HG03378 (cell line): ENCODE measurements at regions not wholly inside any gene's neighbourhood (a gene's known extent, or its start where the extent isn't known, plus 50 kb on each side); places are given as distances from the start of the nearest gene placed in this dataset.
"Not testable (repeated sequence)": the region's sequence is repeated elsewhere in the genome, so short reads cannot be mapped to it uniquely, and the experiment has no call there.

Source experiments
- ATAC-seq: cut with Tn5 transposase; IDR thresholded peaks from one replicate; pipeline ENCODE4 v1.9.1; 2021; ENCODE audit warnings: mild to moderate bottlenecking, moderate library complexity; ENCODE audit not compliant: unreplicated experiment

- ATAC-seq = no peak
These were observed 482.7 kb downstream of the SIPA1L2 start for GRCh38 chr1:232147215-232147614.

GRCh38 chr1:232146514-232146913, 483.4 kb downstream of the SIPA1L2 start:
- ATAC-seq = no peak

- ATAC-seq = no peak
These were observed 484.2 kb downstream of the SIPA1L2 start for GRCh38 chr1:232145768-232146167.

GRCh38 chr1:232144696-232145230, 485.2 kb downstream of the SIPA1L2 start:
- no peak for ATAC-seq

- ATAC-seq = no peak
These were observed 486.5 kb downstream of the SIPA1L2 start for GRCh38 chr1:232143315-232143886.

GRCh38 chr1:232142403-232143314, 487.3 kb downstream of the SIPA1L2 start:
- no peak for ATAC-seq

- ATAC-seq = not testable (repeated sequence)
These were observed 488.8 kb downstream of the SIPA1L2 start for GRCh38 chr1:232141167-232141448.

- no peak for ATAC-seq
These were observed 489.3 kb downstream of the SIPA1L2 start for GRCh38 chr1:232140419-232141166.

- ATAC-seq = no peak
These were observed 490.5 kb downstream of the SIPA1L2 start for GRCh38 chr1:232139444-232139843.

GRCh38 chr1:232138044-232138443, 491.9 kb downstream of the SIPA1L2 start:
- ATAC-seq = no peak

GRCh38 chr1:232137066-232137465, 492.9 kb downstream of the SIPA1L2 start:
- ATAC-seq = no peak

- ATAC-seq = no peak
These were observed 493.8 kb downstream of the SIPA1L2 start for GRCh38 chr1:232136136-232136535.

GRCh38 chr1:232134365-232134764, 495.6 kb downstream of the SIPA1L2 start:
- ATAC-seq = no peak

GRCh38 chr1:232132572-232132971, 497.4 kb downstream of the SIPA1L2 start:
- no peak for ATAC-seq

GRCh38 chr1:232131715-232132391, 498.1 kb downstream of the SIPA1L2 start:
- no peak for ATAC-seq

GRCh38 chr1:232130815-232131480, 499.0 kb downstream of the SIPA1L2 start:
- ATAC-seq = no peak

GRCh38 chr1:232127190-232127589, 500.6 kb downstream of the DISC1 start:
- no peak for ATAC-seq

GRCh38 chr1:232123775-232124659, 497.4 kb downstream of the DISC1 start:
- no peak for ATAC-seq

- not testable (repeated sequence) for ATAC-seq
These were observed 491.3 kb downstream of the DISC1 start for GRCh38 chr1:232117903-232118302.
